H7 (cell line): ENCODE measurements at regions not wholly inside any gene's neighbourhood (a gene's known extent, or its start where the extent isn't known, plus 50 kb on each side); places are given as distances from the start of the nearest gene placed in this dataset.
"Not testable (repeated sequence)": the region's sequence is repeated elsewhere in the genome, so short reads cannot be mapped to it uniquely, and the experiment has no call there.

Experiments
- DNase-seq: peaks from one replicate; pipeline ENCODE4 v3.0.0; 2012
- H3K27me3 ChIP-seq: 2 replicates; pipeline ENCODE4 v1.6.0; 2011; ENCODE audit warnings: mild to moderate bottlenecking, low read length; ENCODE audit not compliant: control insufficient read depth, insufficient read depth
- H3K36me3 ChIP-seq: replicated peaks from 2 replicates; pipeline ENCODE4 v1.5.1; 2011; ENCODE audit warnings: low read length; ENCODE audit not compliant: control insufficient read depth, insufficient read depth
- H3K4me3 ChIP-seq: 2 replicates; pipeline ENCODE4 v1.5.1; 2011; ENCODE audit warnings: low read depth, mild to moderate bottlenecking, control low read depth, low read length, moderate library complexity; ENCODE audit not compliant: insufficient read depth

DNA sequence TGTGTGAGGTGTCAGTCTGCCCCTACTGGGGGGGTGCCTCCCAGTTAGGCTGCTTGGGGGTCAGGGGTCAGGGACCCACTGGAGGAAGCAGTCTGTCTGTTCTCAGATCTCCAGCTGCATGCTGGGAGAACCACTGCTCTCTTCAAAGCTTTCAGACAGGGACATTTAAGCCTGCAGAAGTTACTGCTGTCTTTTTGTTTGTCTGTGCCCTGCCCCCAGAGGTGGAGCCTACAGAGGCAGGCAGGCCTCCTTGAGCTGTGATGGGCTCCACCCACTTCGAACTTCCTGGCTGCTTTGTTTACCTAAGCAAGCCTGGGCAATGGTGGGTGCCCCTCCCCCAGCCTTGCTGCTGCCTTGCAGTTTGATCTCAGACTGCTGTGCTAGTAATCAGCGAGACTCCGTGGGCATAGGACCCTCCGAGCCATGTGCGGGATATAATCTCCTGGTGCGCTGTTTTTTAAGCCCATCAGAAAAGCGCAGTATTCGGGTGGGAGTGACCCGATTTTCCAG lies 153.7 kb upstream of the RXFP1 start:
- not testable (repeated sequence) for H3K4me3 ChIP-seq, H3K36me3 ChIP-seq, DNase-seq, H3K27me3 ChIP-seq

DNA sequence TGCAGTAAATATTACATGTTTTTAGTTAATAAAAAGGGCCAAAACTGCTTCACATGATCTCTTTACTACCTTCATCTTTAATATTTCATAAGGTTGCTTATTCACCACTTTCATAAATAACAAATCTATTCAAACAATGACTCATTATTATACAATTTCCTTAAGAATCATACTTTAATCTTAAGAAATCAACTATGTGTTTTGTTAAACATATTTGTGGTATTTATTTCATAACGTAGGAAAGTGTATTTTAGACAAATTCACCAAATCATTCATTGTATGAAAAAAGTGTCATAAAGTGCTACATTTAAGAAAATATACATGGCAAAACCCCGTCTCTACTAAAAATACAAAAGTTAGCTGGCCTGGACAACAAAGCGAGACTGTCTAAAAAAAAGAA lies 150.5 kb upstream of the RXFP1 start:
- Histone ChIP-seq H3K27me3 (no peaks in the 10 kb centered on the region), H3K4me3 (no peak overlapping the region), H3K36me3 (no peaks in the 10 kb centered on the region)
- DNase-seq, result no peak

DNA sequence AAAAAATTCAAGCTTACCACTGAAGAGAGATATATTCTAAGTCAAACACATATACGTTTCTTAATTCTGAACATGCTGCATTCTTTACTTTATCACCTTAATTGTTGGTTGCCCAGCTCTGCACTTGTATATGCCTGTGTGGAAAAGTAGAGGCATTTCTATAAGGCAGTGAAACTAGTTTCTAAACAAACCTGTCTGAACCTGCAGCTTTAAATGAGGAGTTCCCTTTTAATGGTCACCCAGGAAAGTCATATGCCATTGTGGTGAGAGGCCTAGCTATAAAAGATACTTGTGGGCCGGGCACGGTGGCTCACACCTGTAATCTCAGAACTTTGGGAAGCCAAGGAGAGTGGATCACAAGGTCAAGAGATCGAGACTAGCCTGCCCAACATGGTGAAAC lies 147.4 kb upstream of the RXFP1 start:
- Histone ChIP-seq H3K27me3 (no peaks in the 10 kb centered on the region), H3K4me3 (no peak overlapping the region), H3K36me3 (no peaks in the 10 kb centered on the region)
- DNase-seq, result no peak

DNA sequence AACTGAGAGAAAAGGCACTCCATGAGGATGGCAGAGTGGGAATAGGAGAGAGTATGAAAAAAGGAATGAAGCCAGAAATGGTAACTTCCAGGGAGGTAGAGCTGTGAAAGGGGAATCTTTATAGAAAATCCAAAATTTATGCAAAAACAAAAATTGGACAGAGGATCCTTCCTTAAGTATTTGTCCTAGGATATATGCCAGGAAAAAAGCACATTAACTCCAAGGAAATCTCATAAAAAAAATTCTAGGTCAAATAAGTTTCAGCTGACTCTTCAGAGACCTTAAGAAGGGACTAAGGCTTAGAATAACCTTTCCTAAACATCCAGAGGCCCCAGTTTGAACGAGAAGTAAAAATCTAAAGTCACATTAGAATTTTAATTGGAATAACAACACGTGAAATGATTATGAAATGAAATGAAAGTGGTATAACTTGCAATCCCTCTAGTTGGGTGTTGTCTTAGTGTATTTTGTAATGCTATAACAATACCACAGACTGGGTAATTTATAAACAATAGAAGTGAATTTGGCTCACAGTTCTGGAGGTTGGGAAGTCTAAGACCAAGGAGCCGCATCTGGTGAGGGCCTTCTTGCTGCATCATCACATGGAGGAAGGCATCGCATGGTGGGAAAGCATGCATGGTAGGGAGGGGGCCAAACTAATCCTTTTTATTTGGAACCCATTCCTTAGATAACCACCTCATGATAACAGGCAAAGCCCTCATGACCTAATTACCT lies 145.4 kb upstream of the RXFP1 start:
- no peak overlapping the region for H3K4me3 ChIP-seq
- H3K36me3 ChIP-seq, result no peaks in the 10 kb centered on the region
- no peaks in the 10 kb centered on the region for H3K27me3 ChIP-seq
- no peak for DNase-seq

DNA sequence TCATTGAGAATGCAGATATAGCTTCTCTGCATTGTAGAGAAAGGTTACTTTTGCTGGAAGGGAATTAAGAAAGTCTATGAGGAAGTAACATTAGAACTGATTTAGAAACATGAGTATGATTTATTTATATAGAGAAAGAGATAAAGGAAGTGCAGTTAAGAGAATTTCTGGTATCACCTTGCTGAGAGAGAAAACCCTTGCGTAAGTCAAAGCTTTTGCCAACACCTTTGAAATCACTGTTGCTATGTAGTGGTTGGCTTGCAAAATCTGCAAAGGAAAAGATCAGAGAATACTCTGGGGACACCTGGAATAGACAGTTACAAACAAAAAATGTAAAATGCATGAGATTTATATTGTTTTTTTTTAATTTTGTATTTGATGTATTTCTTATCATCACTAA lies 137.3 kb upstream of the RXFP1 start:
- no peak for DNase-seq
- H3K36me3 ChIP-seq, result no peaks in the 10 kb centered on the region

DNA sequence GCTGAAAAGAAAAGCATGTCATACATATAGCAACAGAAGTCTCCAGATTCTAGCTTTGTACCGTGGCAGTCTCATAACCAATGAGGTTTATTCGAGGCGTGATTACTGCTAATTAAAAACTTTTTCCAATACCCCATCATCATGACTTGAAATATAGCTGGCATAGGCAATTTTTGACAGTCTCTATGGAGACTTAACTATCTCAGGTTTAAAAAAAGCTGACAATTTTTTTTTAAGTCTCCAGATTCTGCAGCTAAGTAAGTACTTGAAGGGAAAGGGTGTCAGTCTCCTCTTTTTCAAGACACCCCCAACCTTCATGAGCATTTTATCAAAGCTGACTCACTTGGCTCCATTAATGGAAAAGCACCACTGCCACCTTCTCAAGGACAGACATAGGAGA lies 126.3 kb upstream of the RXFP1 start:
- no peak for DNase-seq
- H3K36me3 ChIP-seq, result no peaks in the 10 kb centered on the region
- no peaks in the 10 kb centered on the region for H3K27me3 ChIP-seq
- H3K4me3 ChIP-seq, result no peak overlapping the region

More for the DNA sequence above, 137.3 kb upstream of the RXFP1 start:
- Histone ChIP-seq H3K4me3 (no peak overlapping the region), H3K27me3 (no peaks in the 10 kb centered on the region)

DNA sequence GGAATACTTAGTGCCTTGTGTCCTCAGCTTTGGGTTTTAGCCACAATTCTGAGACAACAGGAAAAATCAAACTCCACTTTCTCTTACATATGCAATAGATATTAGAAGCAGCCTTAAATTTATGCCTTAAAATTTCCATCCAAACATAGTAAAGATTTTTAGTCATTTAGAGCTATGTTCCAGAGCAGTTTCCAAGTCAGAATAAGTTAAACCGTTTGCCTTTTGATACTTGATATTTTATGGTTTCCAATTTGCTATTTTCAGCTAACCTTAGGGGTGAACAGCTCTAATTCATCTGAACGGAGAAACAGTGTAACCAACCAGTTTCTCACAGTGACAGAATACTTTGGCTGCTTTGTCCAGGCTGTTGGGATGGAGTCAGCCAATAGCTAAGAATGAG lies 125.8 kb upstream of the RXFP1 start:
- DNase-seq, result no peak
- Histone ChIP-seq H3K4me3 (no peak overlapping the region), H3K27me3 (no peaks in the 10 kb centered on the region), H3K36me3 (no peaks in the 10 kb centered on the region)

DNA sequence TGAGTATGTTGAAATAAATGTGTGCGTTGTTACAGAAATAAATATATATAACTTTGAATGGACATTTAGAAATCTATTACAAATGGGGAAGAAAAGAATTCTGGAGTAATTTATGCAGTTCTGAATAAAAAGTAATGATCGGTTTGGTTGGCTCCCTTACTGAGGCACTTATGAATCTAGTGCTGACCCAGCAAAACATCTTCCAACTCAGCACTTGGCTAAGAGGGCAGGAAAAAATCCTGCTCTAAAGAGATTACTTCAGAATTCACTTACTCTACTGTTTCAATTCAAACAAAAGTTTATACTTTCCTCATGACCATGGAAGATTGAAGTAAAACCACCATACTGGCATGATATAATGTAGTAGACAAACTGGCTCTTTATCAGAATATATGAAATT lies 123.9 kb upstream of the RXFP1 start:
- Histone ChIP-seq H3K27me3 (no peaks in the 10 kb centered on the region), H3K36me3 (no peaks in the 10 kb centered on the region), H3K4me3 (no peak overlapping the region)
- DNase-seq, result no peak

DNA sequence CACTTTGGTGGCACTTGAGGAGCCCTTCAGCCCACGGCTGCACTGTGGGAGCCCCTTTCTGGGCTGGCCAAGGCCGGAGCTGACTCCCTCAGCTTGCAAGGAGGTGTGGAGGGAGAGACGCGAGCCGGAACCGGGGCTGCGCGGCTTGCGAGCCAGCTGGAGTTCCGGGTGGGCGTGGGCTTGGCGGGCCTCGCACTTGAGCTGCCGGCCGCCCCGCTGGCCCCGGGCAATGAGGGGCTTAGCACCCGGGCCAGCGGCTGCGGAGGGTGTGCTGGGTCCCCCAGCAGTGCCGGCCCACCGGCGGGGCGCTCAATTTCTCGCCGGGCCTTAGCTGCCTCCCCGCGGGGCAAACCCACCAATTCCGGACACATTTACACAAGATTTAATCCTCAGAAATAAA lies 113.7 kb upstream of the RXFP1 start:
- not testable (repeated sequence) for DNase-seq

DNA sequence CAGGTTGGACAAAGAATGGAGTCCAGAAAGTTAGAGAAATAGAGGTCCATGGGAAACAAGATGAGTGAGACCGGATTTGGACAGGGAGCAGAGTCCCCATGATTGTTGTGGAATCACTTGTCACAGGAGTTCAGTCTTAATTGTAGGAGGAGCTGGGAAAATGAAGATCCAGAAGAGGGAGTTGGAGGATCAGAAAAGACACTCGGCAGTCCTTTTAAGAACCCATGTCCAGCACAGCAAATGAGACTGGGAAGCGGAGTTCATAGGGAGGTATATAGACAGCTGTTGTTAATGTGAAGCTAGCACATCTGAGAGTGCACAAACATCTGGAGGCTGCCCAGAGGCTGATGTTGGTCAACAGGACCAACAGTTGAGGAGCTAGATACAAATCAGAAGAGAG lies 111.4 kb upstream of the RXFP1 start:
- Histone ChIP-seq H3K4me3 (no peak overlapping the region), H3K36me3 (no peaks in the 10 kb centered on the region), H3K27me3 (no peaks in the 10 kb centered on the region)
- peak; percentile 22 for DNase-seq

More for the DNA sequence above, 113.7 kb upstream of the RXFP1 start:
- H3K36me3 ChIP-seq, H3K4me3 ChIP-seq, H3K27me3 ChIP-seq: not testable (repeated sequence)

DNA sequence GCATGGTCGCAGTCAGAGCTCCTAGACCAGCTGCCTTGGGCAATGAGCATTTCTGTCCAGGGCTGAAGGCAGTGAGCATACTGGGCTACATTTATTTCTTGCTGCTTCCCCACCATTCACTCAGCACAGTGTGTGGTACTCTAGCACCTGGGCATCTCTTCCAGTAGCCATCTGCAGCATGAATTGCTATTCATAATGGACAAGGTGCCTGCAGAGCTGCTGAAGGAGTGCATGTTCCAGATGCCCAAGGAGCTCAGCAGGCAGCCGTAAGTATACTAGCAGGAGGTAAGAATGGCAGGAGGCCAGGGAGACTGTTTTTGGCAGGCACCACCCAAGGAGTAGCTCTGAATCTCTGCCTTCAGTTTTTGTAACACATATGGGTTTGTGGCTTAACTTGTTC lies 110.4 kb upstream of the RXFP1 start:
- DNase-seq, result no peak
- no peaks in the 10 kb centered on the region for H3K27me3 ChIP-seq
- no peaks in the 10 kb centered on the region for H3K36me3 ChIP-seq
- H3K4me3 ChIP-seq, result no peak overlapping the region

DNA sequence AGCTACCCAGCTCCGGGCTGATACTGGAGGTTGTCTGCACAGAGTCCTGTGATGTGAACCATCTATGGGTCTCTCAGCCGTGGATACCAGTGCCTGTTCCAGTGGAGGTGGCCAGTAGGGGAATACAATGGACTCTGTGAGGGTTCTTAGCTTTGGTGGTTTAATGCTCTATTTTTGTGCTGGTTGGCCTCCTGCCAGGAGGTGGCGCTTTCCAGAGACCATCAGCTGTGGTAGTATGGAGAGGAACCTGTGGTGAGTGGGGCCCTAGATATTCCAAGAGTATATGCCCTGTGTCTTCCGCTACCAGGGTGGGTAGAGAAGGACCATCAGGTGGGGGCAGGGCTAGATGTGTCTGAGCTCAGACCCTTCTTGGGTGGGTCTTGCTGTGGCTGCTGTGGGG lies 103.0 kb upstream of the RXFP1 start:
- H3K36me3 ChIP-seq, DNase-seq, H3K27me3 ChIP-seq, H3K4me3 ChIP-seq: not testable (repeated sequence)

DNA sequence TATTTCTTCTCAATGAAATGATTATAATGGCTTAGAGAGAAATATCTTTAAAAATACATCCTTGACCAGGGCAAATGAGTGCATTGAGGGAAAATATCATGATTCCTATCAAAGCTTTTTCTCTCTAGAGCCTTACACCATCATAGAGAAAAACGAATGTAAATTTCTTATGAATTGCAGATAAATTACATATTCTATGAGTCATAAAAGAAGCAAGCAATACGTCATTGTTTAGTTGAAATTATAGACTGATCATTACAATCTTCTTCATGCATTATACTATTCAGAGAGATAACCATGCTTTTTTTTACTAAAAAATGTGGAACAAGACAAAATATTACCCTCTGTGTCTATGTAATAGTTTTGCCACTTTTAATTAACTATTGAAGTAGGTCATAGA lies 100.9 kb upstream of the RXFP1 start:
- DNase-seq, result no peak
- no peak overlapping the region for H3K4me3 ChIP-seq
- H3K27me3 ChIP-seq, result no peaks in the 10 kb centered on the region
- H3K36me3 ChIP-seq, result no peaks in the 10 kb centered on the region

DNA sequence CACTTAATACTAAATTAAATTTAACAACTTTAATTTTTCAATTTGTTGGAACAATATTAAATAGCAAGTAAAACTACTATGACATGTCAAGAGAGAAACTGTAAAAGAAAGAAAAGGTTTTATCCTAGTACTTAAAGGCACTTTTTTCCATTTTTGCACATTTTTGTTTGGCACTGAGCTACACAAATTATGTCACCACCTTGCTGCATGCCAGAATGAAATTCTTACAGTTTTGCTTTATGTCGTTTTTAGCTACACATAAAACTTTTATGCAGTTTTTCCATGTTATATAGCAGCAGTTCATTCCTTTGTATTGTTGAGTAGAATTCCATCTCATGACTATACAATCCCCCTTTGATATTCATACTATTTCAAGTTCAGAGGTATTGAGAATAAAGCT lies 99.1 kb upstream of the RXFP1 start:
- no peaks in the 10 kb centered on the region for H3K27me3 ChIP-seq
- no peak for DNase-seq
- H3K4me3 ChIP-seq, result no peak overlapping the region
- no peaks in the 10 kb centered on the region for H3K36me3 ChIP-seq

DNA sequence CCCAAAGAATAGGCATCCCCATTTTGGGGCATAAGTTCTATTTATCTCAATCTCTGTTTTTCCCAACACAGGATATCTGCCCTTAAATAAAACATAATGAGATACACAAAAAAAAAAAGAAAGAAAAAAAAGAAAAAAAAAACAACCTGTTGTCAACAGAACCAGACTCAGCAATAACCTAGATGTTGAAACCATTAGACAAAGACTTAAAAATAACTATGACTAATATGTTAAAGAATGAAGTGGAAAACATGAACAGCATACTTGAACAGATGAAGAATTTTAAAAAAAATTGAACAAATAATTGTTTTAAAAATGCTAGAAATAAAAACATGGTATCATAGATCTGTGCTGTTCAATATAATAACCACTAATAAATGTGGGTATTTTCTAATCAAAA lies 93.4 kb upstream of the RXFP1 start:
- H3K27me3 ChIP-seq, result no peaks in the 10 kb centered on the region
- DNase-seq, result no peak
- H3K4me3 ChIP-seq, result no peak overlapping the region
- H3K36me3 ChIP-seq, result no peaks in the 10 kb centered on the region

DNA sequence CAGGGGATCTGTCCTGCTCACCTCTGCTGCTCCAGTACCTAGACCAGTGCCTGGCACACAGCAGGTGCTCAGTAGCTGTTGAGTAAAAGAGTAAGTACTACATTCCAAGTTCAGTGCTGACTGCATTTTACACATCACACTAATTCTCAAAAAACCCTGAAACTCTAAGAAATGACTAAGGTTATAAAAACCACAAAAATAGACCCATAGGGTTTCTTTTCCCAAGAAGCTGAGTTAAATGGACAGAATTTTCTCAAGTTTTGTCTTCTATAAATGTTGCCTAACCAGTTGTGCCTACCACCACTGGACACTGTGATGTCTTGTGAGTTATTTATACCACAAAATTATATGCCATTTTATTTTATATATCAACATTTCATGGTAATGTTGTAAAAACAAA lies 78.9 kb upstream of the RXFP1 start:
- Histone ChIP-seq H3K36me3 (no peaks in the 10 kb centered on the region), H3K27me3 (no peaks in the 10 kb centered on the region), H3K4me3 (no peak overlapping the region)
- no peak for DNase-seq
